NCI-H526 (cell line): ENCODE measurements at regions not wholly inside any gene's neighbourhood (a gene's known extent, or its start where the extent isn't known, plus 50 kb on each side); places are given as distances from the start of the nearest gene placed in this dataset.

ENCODE experiments used
- DNase-seq, 2 experiments: peaks; one replicate each; lab custom pipeline; 2025; lab: John Stamatoyannopoulos, UW

DNA sequence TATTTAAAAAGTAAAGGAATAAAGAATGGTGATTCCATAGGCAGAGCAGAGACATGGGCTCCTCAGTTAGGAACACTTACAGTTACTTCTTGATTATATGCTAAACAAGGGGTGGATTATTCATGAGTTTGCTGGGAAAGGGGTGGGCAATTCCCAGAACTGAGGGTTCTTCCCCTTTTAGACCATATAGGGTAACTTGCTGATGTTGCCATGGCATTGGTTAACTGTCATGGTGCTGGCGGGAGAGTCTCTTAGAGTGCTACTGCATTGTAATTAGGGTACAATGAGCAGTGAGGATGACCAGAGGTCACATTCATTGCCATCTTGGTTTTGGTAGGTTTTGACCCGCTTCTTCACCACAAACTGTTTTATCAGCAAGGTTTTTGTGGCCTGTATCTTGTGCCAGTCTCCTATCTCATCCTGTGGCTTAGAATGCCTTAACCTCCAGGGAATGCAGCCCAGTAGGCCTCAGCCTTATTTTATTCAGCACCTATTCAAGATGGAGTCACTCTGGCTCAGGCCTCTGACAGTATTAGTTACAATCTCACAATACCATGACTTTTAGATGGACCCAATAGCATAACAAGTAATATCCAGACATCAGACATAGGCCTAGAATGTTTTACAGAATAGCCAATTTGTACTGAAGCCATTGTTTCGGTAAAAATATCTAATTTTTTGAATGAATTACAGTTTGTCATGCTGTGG lies 106.8 kb downstream of the ZBTB18 start:
- DNase-seq = no peak

- no peak for DNase-seq
These were observed 108.6 kb downstream of the ZBTB18 start for GRCh38 chr1:244159646-244160045.

DNA sequence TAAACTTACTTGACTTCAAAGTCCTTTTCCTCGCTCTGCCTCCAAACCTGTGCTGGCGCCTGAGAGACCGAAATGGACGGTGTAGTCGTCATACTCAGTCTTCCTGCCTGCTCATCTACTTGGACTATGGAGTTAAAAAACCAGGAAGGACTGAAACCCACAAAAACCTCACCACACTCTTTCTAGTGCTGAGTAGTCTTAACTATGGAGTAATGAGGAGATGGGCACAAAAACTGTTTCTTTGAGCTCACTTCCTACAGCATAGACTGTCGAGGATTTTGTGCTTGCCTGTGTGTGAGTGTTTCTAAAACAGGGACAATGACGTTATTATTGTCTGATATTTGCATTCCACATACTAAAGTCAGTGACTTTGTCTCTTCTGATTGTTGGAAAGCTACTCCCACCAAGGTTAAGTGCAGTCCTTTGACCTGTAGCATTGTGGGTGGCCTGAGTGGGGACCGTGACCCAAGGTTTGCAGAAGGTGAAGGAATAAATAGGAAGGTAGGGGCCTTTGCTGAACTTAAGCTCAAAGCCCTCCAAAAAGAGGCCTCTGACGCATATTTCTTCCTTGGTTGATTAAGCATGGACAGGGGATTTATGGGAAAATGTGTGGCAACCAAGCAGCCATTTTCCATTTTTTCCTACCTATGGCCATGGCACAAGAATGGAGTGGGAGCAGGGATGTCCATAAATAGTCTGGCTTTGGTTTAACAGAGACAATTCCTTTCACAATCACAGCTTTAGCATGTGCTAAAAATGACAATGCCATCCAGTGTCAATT lies 109.6 kb downstream of the ZBTB18 start:
- no peak for DNase-seq

DNA sequence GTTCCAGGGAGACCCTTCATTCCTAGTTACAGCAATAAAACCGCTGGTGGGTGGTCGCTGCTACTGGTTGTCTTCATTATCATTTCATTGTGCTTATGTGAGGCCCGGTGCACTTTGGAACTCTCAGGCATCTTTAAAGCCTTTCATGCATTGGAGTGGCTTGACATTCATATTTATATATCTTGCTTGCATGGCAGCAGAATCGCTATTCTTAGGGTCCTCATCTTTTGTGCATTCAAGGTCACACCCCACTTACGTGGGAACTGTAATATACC lies 110.1 kb downstream of the ZBTB18 start:
- DNase-seq = no peak

- no peak for DNase-seq
These were observed 111.9 kb downstream of the ZBTB18 start for GRCh38 chr1:244162786-244163530.

DNA sequence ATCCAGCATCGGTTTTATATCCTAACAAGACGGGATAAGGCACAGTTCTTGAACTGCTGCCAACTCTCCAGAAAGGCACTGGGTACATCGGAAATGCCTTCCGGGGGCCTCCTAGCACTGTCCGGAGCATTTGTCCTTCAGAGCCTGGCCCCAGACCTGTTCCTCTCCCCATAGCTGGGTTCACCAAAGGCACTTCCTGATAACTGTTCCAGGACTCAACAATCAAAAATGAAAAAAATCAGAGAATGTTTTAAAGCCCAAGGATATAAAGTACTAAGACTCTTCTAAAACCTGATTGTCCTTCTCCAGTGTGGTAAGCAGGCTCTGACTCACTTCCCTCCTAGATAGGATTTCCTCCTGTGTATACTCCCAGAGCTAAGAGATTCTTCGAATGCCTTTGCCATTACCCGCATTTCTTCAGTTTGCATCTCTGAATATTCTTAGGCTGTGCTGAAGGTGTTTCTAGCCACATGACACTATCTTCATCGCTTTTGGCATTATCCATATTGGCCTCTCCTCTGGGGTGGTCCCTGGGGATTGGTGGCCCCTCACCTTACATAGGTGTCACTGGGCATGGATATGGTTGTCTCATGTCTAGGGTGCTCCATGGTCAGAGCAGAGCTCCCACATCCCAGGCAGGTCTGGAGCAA lies 112.9 kb downstream of the ZBTB18 start:
- DNase-seq = no peak

DNA sequence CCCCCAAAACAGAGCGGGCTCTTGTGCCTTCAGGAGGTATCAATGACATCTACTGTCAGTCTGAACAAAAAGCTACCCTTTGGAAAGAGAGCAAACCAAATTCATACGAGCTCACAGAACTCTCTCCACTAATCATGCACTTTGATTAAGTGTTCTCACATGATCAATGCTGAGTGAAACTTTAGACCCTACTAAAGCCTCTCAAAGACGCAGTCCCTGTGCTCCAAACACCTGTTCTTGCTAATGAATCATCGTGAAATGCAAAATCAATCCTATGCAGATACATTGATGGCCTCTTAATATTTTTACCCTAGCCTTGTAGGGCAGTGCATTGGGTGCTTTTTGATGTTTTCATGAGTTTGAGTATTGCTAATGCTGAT lies 113.4 kb downstream of the ZBTB18 start:
- DNase-seq = no peak

GRCh38 chr1:244165021-244165420 lies 113.9 kb downstream of the ZBTB18 start:
- no peak for DNase-seq

DNA sequence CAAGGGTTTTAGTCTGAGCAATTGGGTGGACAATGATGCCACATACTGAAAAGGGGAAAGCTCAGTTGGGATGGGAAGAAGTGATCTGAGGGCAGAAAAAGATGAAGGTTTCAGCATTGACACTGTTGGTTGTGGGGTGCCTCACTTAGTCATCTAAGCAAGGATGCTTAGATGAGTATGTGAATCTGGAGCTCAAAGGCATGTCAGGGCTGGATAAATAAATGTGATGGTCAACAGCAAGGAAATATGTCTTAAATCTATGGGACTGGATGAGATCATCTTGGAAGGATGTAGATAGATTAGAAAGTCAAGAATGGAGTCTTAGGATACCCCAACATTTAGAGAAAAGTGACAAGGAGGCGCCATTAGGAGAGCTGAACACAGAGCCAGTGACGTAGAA lies 114.6 kb downstream of the ZBTB18 start:
- DNase-seq = no peak

DNA sequence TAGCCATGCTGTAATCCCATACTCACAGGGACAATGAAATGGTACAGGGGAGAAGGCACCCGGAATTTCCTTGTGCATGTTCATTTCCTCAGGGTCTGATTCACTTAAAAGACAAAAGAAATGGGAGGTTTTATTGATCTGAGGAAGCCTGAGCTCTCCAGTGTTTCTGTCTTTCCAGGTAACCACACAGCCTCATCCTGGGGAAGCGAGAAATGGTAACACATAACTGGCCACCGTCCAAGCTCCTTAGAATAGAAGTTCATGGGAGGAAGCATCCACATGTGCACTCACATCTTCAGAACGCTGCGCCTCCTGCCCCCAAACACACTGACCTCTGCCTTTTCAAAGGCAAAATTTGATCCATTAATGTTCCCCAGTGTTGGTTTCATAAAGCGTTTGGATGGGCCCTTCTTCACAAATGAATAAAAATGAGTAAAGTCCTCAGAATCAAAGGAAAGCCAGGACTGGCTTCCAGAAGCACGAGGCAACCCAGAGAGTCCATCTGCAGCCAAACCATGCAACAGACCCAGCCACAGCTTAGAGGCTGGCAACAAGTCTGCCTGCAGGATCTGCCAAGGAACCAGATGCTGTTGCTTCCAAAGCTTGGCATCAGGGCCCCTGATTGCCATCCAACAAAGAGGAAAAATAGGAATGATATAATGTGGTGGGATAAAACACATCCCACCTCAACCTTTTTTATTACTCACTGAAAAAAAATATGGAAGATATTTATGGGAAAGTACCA lies 120.3 kb downstream of the ZBTB18 start:
- DNase-seq = no peak

GRCh38 chr1:244173240-244173639 lies 122.2 kb downstream of the ZBTB18 start:
- DNase-seq = no peak

GRCh38 chr1:244173769-244174168 lies 122.7 kb downstream of the ZBTB18 start:
- DNase-seq = no peak

DNA sequence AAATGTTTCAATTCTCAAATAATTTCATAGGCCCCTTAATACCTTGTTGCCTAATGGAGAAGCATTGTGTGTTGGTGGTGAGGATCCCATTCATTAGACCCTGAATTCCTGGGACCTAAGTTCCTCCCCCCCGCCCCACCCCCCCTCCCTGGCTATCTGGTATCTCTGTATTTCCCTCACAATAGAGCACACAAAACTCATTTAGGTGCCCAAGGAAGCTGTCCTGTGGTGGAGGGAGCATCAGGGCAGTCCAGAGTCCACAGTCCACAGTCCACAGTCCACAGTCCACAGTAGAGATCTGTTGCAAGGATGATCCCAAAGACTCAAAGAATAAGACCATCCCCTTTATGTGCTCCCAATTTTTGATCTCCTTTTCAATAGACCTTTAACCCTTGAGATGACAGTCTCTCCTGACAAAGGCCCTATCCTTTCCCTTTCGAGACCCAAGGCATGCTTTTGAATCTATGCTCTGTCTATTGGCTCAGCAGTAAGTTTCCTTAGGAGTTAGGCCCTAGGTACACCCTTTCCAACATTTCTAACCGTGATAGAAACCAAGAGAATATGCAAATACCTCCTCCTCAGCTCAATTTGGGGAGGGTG lies 123.9 kb downstream of the ZBTB18 start:
- DNase-seq = no peak

GRCh38 chr1:244176201-244176600 lies 125.1 kb downstream of the ZBTB18 start:
- no peak for DNase-seq

GRCh38 chr1:244180256-244180655 lies 129.2 kb downstream of the ZBTB18 start:
- no peak for DNase-seq

GRCh38 chr1:244181867-244182266 lies 130.8 kb downstream of the ZBTB18 start:
- DNase-seq = no peak

DNA sequence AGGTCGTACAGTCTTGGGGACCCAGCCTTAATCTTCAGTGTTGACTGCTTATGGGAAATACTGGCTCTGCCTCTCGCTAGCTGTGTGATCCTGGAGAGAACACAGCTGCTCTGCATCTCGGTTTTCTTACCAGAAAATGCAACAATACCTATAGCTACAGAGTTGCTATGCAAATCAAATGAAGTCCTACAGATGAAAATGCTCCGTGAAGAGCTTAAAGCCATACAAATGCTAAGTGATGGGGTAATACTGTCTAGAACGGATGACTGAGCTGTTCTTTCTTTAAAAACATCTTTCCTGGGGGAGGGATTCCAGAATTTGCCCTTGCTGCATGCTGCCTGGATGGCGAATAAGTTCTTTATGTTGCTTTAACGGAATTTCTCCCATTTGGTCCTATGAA lies 132.0 kb downstream of the ZBTB18 start:
- peak in 1 of 2 experiments; percentile 1 for DNase-seq

DNA sequence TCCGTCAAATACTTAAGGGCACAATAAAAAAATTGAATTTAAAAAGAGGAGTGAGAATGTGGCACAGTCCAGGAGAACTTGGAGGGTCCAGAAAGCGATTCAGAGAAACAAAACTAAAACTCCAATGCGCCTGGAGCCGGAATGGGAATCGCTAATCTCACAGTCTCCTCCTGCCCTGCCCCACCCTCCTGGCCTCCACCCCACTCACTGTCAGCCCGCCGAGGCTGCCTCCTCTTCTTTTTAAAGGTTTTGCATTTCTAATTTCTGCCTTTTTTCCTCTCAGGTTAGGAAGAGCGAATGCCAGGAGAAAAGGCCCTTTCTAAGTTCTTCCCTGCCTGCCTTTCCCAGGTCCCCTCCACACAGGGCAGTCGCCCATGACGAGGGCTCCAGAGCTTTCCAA lies 135.3 kb downstream of the ZBTB18 start:
- DNase-seq = no peak

DNA sequence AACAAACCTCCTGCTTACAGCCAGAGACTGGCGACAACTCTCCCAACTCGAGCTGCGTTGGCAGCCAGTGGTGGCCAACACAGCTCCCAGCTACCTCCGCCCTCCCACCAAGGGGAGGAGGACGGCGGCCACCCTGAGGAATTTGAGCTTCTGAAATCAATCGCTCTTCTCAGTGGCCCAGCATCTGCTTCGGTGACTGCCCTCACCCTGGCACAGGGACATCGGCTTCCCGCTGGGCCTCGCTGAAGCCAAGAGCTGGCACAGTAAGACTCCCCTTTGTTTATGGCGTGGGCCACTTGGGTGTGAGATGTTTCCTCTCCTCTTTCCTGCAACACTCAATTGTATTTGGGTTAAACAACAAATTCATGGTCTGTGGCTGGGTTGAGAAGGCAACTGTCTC lies 136.2 kb downstream of the ZBTB18 start:
- no peak for DNase-seq

DNA sequence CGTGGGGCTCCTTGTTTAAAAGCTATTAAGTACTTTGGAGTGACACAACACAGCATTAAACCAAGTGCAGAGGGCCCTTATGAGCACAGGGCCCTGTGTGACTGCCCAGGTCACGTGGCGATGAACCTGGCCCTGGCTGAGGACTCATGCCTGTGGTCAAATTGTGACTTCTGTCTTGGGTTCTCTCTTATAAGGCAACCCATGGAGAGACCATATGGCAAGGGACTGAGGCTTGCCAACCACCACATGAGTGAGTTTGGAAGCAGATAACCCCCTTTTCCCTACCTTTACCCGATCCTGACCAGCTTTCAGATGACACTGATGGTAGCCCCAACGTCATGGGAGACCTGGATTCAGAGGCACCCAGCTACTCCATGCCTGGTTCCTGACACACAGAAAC lies 140.5 kb downstream of the ZBTB18 start:
- DNase-seq = no peak

- no peak for DNase-seq
These were observed 141.2 kb downstream of the ZBTB18 start for GRCh38 chr1:244192325-244192724.
